HG03460 (cell line): ENCODE measurements at regions not wholly inside any gene's neighbourhood (a gene's known extent, or its start where the extent isn't known, plus 50 kb on each side); places are given as distances from the start of the nearest gene placed in this dataset.

Experiments
- ATAC-seq: cut with Tn5 transposase; IDR thresholded peaks from one replicate; pipeline ENCODE4 v1.9.1; 2021; ENCODE audit not compliant: unreplicated experiment

- ATAC-seq: no peak
Measured at GRCh38 chr5:105783811-105784210, 1886.9 kb downstream of the EFNA5 start.

DNA sequence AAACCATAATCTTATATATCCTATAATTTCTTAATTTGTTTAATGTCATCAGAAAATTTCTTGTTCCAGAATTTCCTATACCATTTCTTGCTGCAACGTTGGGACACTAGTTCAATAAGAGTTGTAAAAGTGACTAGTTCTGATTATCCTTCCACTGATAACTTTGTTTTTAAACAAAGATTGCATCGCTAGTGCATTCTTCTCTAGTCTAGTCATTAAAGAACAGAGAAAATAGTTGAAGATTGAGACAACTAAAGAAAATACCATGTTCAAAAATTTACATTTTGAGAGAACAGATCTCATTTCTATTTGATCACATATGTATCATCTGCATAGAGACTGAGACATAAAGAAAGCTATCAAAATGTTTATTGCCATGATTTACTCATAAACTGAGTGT, 1888.2 kb downstream of the EFNA5 start:
- ATAC-seq: no peak

DNA sequence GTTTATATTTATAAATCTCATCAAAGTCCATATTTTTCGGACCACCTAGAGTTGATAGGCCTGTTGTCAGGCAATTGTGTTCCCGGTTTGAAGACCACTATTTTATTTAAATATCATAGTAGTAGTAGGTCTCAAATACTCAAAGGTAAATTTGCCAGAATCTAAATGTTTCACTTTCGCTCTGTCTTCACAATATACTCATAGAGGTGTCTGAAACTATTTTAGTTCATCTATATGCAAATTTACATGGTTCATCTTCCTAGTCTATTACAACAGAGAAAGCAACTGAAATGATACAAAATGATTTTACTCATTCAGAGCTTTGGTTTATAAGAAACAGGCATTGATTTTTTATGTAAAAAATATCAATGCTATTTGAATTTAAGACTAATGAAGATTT, 1897.5 kb downstream of the EFNA5 start:
- no peak for ATAC-seq

GRCh38 chr5:105767267-105767666, 1903.5 kb downstream of the EFNA5 start:
- no peak for ATAC-seq

DNA sequence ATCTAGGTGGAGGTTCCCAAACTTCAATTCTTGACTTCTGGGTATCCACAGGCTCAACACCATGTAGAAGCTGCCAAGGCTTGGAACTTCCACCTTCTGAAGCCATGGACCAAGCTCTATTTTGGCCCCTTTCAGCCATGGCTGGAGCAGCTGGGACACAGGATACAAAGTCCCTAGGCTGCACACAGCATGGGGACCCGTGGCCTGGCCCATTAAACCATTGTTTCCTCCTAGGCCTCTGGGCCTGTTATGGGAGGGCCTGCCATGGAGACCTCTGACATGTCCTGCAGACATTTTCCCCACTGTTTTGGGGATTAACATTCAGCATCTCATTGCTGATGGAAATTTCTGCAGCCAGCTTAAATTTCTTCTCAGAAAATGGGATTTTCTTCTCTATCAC, 1908.0 kb downstream of the EFNA5 start:
- ATAC-seq: no peak

- no peak for ATAC-seq
Measured at GRCh38 chr5:105754056-105754455, 1916.7 kb downstream of the EFNA5 start.

- no peak for ATAC-seq
Measured at GRCh38 chr5:105752801-105753200, 1917.9 kb downstream of the EFNA5 start.

GRCh38 chr5:105751908-105752307, 1918.8 kb downstream of the EFNA5 start:
- ATAC-seq: no peak

GRCh38 chr5:105745111-105745510, 1925.6 kb downstream of the EFNA5 start:
- no peak for ATAC-seq

GRCh38 chr5:105740242-105740641, 1930.5 kb downstream of the EFNA5 start:
- no peak for ATAC-seq

DNA sequence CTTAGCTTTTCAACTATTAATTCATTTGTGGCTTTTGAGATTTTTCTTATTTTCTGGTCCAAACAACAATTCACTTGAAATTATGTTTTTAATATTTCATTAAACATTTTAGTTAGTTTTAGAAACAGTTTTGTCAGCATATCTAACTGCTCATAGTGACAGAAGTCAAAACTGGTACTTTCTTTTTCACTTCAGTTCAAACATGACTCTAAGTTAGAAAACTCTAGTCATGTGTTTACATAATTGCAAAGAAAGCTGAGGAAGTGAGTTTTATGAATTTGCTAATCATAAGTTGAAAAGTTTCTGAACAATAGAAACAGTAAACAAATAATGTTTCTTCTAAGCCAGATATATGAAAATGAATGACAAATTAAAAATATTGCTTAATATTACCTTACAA, 1931.0 kb downstream of the EFNA5 start:
- ATAC-seq: no peak

GRCh38 chr5:105735704-105736103, 1935.0 kb downstream of the EFNA5 start:
- no peak for ATAC-seq

DNA sequence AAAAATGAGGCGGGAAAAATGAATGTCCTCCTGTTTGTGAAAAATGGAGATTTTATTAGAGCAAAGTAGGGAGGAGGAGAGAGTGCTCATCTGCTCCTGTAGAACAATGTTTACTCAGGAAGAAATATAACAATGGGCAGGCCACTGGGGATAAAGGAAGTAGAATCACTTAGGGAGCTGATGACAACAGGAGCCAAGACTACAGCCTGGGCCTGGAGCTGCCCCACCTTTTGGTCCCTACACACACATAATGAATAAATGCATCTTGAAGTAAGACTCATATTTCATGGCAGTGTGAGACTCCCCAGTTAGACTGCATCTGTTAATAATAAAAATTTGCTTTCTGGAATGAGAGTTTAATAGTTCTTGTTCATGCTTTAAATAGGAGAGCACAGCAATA, 1939.8 kb downstream of the EFNA5 start:
- no peak for ATAC-seq

GRCh38 chr5:105726093-105726492, 1944.6 kb downstream of the EFNA5 start:
- no peak for ATAC-seq

- ATAC-seq: no peak
Measured at GRCh38 chr5:105708442-105708841, 1962.3 kb downstream of the EFNA5 start.

GRCh38 chr5:105702323-105702722, 1968.4 kb downstream of the EFNA5 start:
- ATAC-seq: no peak

DNA sequence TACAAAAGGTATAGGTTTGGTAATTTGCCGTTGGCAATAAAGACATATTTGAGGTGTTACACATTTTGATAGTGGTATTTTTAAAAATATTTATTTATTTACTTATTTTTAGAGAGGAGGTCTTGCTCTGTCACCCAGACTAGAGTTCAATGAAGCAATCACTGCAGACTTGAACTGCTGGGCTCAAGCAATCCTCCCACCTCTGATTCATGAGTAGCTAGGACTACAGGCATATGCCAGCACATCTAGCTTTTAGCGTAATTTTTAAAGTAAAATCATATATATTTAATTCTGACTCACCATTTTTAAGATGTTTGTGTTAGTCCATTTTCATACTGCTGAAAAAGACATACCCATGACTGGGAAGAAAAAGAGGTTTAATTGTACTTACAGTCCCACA, 1974.3 kb downstream of the EFNA5 start:
- no peak for ATAC-seq

DNA sequence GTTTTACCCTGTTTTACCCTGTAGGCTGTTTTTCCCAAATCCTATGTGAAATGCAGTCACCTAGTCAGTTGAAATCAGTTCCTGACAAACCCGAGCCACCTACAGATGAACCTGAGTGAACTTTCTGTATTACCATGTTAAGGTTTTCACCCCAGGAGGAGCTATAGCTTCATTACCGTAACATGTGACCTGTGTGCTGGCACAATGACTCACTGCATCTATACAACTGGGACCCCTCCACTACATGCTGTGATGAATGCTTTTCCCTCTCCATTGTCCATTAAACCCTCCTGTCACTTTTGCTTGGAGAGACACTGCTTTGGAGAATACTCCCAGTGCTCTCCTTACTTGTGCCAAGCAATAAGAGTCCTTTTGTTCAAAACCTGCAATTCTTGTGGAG, 1974.8 kb downstream of the EFNA5 start:
- ATAC-seq: no peak

GRCh38 chr5:105689596-105689995, 1981.1 kb downstream of the EFNA5 start:
- no peak for ATAC-seq

GRCh38 chr5:105688227-105688792, 1982.4 kb downstream of the EFNA5 start:
- ATAC-seq: no peak

DNA sequence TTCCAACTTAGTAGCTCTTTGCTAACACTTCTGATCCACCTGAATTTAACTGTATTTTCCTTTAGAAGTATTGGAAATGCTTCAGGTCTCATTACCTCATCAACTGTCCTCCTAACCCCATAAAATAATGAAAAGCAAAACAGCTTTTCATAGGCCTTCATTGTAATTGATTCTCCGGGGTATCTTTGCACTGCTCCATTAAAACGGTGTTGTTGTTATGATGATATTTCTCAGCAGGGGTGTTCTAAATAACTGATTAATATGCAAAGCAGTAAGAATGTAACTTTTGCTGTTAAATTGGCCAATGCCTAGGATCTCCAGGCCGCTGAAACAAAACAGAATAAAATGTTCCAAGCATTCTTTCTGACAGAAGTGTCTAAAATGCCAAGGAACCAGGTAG, 1983.2 kb downstream of the EFNA5 start:
- no peak for ATAC-seq

GRCh38 chr5:105685884-105686283, 1984.9 kb downstream of the EFNA5 start:
- ATAC-seq: no peak

DNA sequence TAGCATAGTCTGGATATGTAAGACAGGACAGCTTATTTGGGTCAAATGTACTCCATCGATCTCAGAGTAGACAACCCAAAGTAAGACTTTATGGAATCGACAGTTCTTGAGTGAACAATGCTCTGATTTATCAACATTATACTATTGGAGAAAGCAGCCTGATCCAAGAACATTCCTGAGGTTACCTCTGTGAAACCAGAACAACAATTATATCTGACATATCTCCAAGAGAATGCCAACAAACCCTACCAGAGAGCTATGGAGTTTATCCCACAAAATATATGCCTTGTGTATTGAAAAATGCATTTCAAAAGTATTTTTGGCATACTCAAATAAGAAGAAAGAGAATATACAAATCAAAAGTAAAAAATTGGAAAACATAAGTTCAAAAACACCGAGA, 1985.9 kb downstream of the EFNA5 start:
- no peak for ATAC-seq
